Duodenal mucosa (tissue), 2 donors: ENCODE measurements at regions not wholly inside any gene's neighbourhood (a gene's known extent, or its start where the extent isn't known, plus 50 kb on each side); places are given as distances from the start of the nearest gene placed in this dataset.

ENCODE experiments used
- H3K27ac ChIP-seq: one replicate; pipeline ENCODE4 v1.7.0; 2013; ENCODE audit warnings: low read depth, low read length
- H3K27me3 ChIP-seq, 2 donors: one replicate each; pipeline ENCODE4 v1.7.0; 2013; ENCODE audit warnings: low read length in 2 of 2, control low read depth in 1 of 2; ENCODE audit not compliant: insufficient read depth in 2 of 2, control insufficient read depth in 1 of 2
- H3K36me3 ChIP-seq, 2 donors: one replicate each; pipeline ENCODE4 v1.7.0; 2013; ENCODE audit warnings: low read length in 2 of 2, control low read depth in 1 of 2; ENCODE audit not compliant: insufficient read depth in 2 of 2, control insufficient read depth in 1 of 2
- H3K4me1 ChIP-seq, 2 donors: one replicate each; pipeline ENCODE4 v1.7.0; 2013; ENCODE audit warnings: low read length in 2 of 2, control low read depth in 1 of 2; ENCODE audit not compliant: insufficient read depth in 2 of 2, control insufficient read depth in 1 of 2
- H3K4me3 ChIP-seq, 2 donors: one replicate each; pipeline ENCODE4 v1.7.0; 2013; ENCODE audit warnings: low read length in 2 of 2, low read depth in 1 of 2
- H3K9ac ChIP-seq, 2 donors: one replicate each; pipeline ENCODE4 v1.7.0; 2013; ENCODE audit warnings: low read length in 2 of 2, low read depth in 1 of 2
- H3K9me3 ChIP-seq, 2 donors: one replicate each; pipeline ENCODE4 v1.7.0; 2013; ENCODE audit warnings: low read length in 2 of 2, control low read depth in 1 of 2; ENCODE audit not compliant: control insufficient read depth in 1 of 2

DNA sequence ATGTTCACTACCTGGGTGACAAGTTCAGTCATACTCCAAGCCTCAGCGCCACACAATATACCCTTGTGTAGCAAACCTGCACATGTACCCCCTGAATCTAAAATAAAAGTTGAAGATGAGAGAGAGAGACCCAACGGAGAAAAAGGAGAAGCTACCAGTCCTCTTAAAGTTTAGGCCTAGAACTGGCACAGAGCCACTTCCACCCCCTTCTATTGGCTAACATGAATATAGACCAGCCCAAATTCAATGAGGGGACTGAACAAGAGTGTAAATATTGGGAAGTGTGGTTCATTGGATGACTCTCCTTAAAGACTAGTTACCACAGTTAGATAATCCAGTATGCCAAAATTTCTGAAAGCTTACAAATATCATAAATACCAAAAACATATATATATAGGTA, 139.9 kb upstream of the ATP1B1 start:
- Histone ChIP-seq H3K36me3 (no peaks in the 10 kb centered on the region), H3K9me3 (no peaks in the 10 kb centered on the region), H3K27ac (no peak overlapping the region), H3K27me3 (no peaks in the 10 kb centered on the region), H3K4me1 (no peaks in the 10 kb centered on the region), H3K4me3 (no peak overlapping the region), H3K9ac (no peak overlapping the region)

GRCh38 chr1:168970926-168971659, 135.4 kb upstream of the ATP1B1 start:
- H3K9ac ChIP-seq = no peak overlapping the region
- H3K36me3 ChIP-seq = no peaks in the 10 kb centered on the region
- no peak overlapping the region for H3K27ac ChIP-seq
- no peak overlapping the region for H3K4me3 ChIP-seq
- no peaks in the 10 kb centered on the region for H3K9me3 ChIP-seq
- H3K4me1 ChIP-seq = no peaks in the 10 kb centered on the region
- H3K27me3 ChIP-seq = no peaks in the 10 kb centered on the region

GRCh38 chr1:168972225-168972624, 134.3 kb upstream of the ATP1B1 start:
- Histone ChIP-seq H3K9ac (no peak overlapping the region), H3K27me3 (no peaks in the 10 kb centered on the region), H3K36me3 (no peaks in the 10 kb centered on the region), H3K4me1 (no peaks in the 10 kb centered on the region), H3K4me3 (no peak overlapping the region), H3K9me3 (no peaks in the 10 kb centered on the region), H3K27ac (no peak overlapping the region)

- Histone ChIP-seq H3K36me3 (no peaks in the 10 kb centered on the region), H3K27me3 (no peaks in the 10 kb centered on the region), H3K4me1 (no peaks in the 10 kb centered on the region), H3K4me3 (no peak overlapping the region), H3K9ac (no peak overlapping the region), H3K9me3 (no peaks in the 10 kb centered on the region), H3K27ac (no peak overlapping the region)
Measured at GRCh38 chr1:168972887-168973286, 133.6 kb upstream of the ATP1B1 start.

DNA sequence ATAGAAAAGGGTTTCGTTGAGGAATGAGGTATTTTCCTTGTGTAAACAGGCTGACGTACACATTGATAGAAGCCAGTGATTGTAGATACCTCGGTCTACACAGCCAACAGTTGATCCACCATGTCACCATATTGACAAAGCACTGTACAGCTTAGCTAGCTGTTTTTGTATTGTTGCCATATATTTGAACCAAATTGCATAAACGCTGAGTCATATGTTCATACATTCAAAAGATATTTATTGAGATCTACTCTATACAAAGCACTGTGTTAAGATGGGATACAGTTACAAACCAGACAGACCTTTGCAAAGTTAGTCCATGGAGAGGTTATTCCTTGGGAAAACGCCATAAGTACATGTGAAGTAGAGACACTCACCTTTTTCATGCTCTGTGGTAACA, 132.4 kb upstream of the ATP1B1 start:
- Histone ChIP-seq H3K4me3 (no peak overlapping the region), H3K4me1 (no peaks in the 10 kb centered on the region), H3K27me3 (no peaks in the 10 kb centered on the region), H3K9me3 (no peaks in the 10 kb centered on the region), H3K27ac (no peak overlapping the region), H3K9ac (no peak overlapping the region), H3K36me3 (no peaks in the 10 kb centered on the region)

DNA sequence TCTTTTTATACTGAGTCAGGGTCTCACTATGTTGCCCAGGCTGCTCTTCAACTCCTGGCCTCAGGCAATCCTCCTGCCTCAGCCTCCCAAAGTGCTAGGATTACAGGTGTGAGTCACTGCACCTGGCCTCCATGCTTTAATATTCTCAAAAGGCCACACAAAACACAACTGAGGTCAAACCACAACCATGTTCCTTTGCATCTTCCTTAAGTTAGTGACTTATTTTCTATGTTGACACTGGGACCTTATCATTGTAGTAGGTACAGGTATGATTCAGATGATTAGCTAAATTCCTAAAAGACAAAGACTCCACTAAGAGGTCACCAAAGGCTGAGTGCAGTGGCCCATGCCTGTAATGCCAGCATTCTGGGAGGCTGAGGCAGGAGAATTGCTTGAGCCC, 131.9 kb upstream of the ATP1B1 start:
- Histone ChIP-seq H3K27me3 (no peaks in the 10 kb centered on the region), H3K27ac (no peak overlapping the region), H3K9ac (no peak overlapping the region), H3K36me3 (no peaks in the 10 kb centered on the region), H3K4me3 (no peak overlapping the region), H3K4me1 (no peaks in the 10 kb centered on the region), H3K9me3 (no peaks in the 10 kb centered on the region)

- no peaks in the 10 kb centered on the region for H3K36me3 ChIP-seq
- no peaks in the 10 kb centered on the region for H3K9me3 ChIP-seq
- H3K4me3 ChIP-seq = no peak overlapping the region
- no peaks in the 10 kb centered on the region for H3K4me1 ChIP-seq
- no peak overlapping the region for H3K9ac ChIP-seq
- no peaks in the 10 kb centered on the region for H3K27me3 ChIP-seq
- no peak overlapping the region for H3K27ac ChIP-seq
Measured at GRCh38 chr1:168976267-168976666, 130.2 kb upstream of the ATP1B1 start.

GRCh38 chr1:168977618-168978017, 128.9 kb upstream of the ATP1B1 start:
- H3K9ac ChIP-seq = no peak overlapping the region
- no peak overlapping the region for H3K27ac ChIP-seq
- H3K4me3 ChIP-seq = no peak overlapping the region
- no peaks in the 10 kb centered on the region for H3K9me3 ChIP-seq
- H3K4me1 ChIP-seq = no peaks in the 10 kb centered on the region
- H3K27me3 ChIP-seq = no peaks in the 10 kb centered on the region
- H3K36me3 ChIP-seq = no peaks in the 10 kb centered on the region

DNA sequence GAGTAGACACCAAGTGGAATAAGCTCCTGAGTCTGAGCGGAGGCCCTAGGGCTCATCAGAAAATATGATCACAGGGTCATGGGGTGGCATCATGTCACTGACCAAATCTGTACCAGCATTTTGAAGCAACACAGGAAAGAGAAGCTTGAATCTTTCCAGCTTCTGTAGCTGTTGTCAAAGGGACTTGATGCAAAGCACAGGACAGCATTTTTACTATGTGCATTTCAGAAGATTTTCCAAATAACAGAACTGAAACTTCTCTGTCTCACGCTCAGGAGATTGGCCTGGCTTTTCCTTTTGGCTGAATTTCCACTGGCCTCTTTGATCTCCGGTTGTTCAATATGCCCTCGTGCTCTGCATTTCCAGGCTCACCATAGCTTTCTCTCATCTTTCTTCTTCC, 127.2 kb upstream of the ATP1B1 start:
- Histone ChIP-seq H3K9ac (no peak overlapping the region), H3K9me3 (no peaks in the 10 kb centered on the region), H3K4me3 (no peak overlapping the region), H3K27me3 (no peaks in the 10 kb centered on the region), H3K4me1 (no peaks in the 10 kb centered on the region), H3K36me3 (no peaks in the 10 kb centered on the region), H3K27ac (no peak overlapping the region)

DNA sequence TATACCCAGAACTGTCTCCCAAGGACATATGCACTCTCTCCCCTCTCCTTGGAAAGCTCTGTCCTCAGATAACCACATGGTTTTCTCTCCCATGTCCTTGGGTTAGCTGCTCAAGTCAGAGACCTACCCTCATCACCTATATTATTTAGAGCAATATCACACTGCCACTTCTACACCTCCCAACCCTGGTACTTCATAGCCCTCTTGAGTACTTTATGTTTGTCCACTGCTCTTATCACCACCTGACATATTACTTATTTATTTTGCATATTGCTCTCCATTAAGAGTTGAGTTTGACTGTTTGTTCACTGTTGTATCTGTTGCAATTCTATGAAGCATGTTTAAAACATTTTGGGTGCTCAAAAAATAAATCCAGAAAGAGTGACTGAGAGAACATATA, 126.3 kb upstream of the ATP1B1 start:
- H3K9me3 ChIP-seq = no peaks in the 10 kb centered on the region
- H3K27ac ChIP-seq = no peak overlapping the region
- H3K4me3 ChIP-seq = no peak overlapping the region
- no peaks in the 10 kb centered on the region for H3K27me3 ChIP-seq
- H3K9ac ChIP-seq = no peak overlapping the region
- no peaks in the 10 kb centered on the region for H3K4me1 ChIP-seq
- H3K36me3 ChIP-seq = no peaks in the 10 kb centered on the region

DNA sequence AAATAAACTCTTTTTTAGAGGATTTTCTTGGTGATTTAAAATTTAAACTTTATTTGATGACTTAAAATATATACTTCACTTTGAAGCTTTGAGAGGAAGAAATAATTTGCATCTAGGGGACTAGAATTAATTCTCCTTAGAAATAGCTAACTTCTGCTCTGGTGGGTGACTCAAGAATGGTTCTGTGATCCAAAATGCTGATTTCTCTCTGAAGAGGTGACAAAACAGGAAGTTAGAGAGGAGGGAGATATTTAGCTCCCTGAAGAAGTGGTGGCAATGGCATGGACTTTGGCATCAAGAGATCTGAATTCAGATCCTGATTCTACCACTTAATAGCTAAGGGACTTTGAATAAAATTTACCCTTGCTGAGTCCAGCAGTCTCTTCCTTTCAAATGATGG, 125.8 kb upstream of the ATP1B1 start:
- no peak overlapping the region for H3K9ac ChIP-seq
- no peaks in the 10 kb centered on the region for H3K4me1 ChIP-seq
- H3K4me3 ChIP-seq = no peak overlapping the region
- H3K27me3 ChIP-seq = no peaks in the 10 kb centered on the region
- H3K9me3 ChIP-seq = no peaks in the 10 kb centered on the region
- H3K27ac ChIP-seq = no peak overlapping the region
- no peaks in the 10 kb centered on the region for H3K36me3 ChIP-seq
